PC-9 (cell line): ENCODE measurements at regions not wholly inside any gene's neighbourhood (a gene's known extent, or its start where the extent isn't known, plus 50 kb on each side); places are given as distances from the start of the nearest gene placed in this dataset.

ENCODE experiments used
- BruUV-seq: library from RNA; stranded (reverse); fragments of 400-500 nt; replicated peaks from 2 replicates; lab custom pipeline; 2021; lab: Mats Ljungman, UMichigan
- CTCF ChIA-PET: fragments of 300-600 bp; sonication (Branson Sonifier 250); formaldehyde crosslinking; loops from one replicate; lab custom pipeline; 2022; ENCODE audit warnings: antibody characterized with exemption; lab: Charles Lee
- POLR2A ChIA-PET: fragments of 300-600 bp; sonication (Branson Sonifier 250); formaldehyde crosslinking; loops from one replicate; lab custom pipeline; 2022; ENCODE audit warnings: antibody characterized with exemption; ENCODE audit not compliant: unreplicated experiment; lab: Charles Lee
- DNase-seq, 2 experiments: peaks; one replicate each; pipeline versions ENCODE4 v3.0.0 to v3.0.0-alpha.2; 2015 to 2022; ENCODE audit warnings: mixed read lengths in 1 of 2
- H2AFZ ChIP-seq: fragments of 200-600 bp; sonication (generic); 2 replicates; pipeline ENCODE4 v1.8.1; 2017; ENCODE audit warnings: antibody characterized with exemption
- H3F3A ChIP-seq: fragments of 200-600 bp; sonication (generic); 2 replicates; pipeline ENCODE4 v1.8.1; 2017; ENCODE audit warnings: antibody characterized with exemption, mild to moderate bottlenecking, low read depth; ENCODE audit not compliant: insufficient read depth
- H3K27ac ChIP-seq: fragments of 200-600 bp; sonication (generic); 2 replicates; pipeline ENCODE4 v1.6.1; 2016; ENCODE audit warnings: mixed run types
- H3K27me3 ChIP-seq: fragments of 200-600 bp; sonication (generic); 2 replicates; pipeline ENCODE4 v1.6.1; 2016; ENCODE audit warnings: low read depth, mixed run types; ENCODE audit not compliant: insufficient read depth
- H3K36me3 ChIP-seq: fragments of 200-600 bp; sonication (generic); 2 replicates; pipeline ENCODE4 v1.6.1; 2016; ENCODE audit warnings: low read depth, mixed run types
- H3K4me1 ChIP-seq: fragments of 200-600 bp; sonication (generic); replicated peaks from 2 replicates; pipeline ENCODE4 v1.6.1; 2016; ENCODE audit warnings: mixed run types; ENCODE audit not compliant: insufficient read depth
- H3K4me2 ChIP-seq: fragments of 200-600 bp; sonication (generic); 2 replicates; pipeline ENCODE4 v1.6.1; 2017; ENCODE audit warnings: mixed run types
- H3K4me3 ChIP-seq: fragments of 200-600 bp; sonication (generic); 2 replicates; pipeline ENCODE4 v1.6.1; 2016; ENCODE audit warnings: mixed run types
- H3K79me2 ChIP-seq: fragments of 200-600 bp; sonication (generic); 2 replicates; pipeline ENCODE4 v1.6.1; 2017; ENCODE audit warnings: low read depth, mixed run types
- H3K9me2 ChIP-seq: fragments of 200-600 bp; sonication (generic); 2 replicates; pipeline ENCODE4 v1.8.1; 2017; ENCODE audit warnings: mild to moderate bottlenecking; ENCODE audit not compliant: insufficient read depth
- H3K9me3 ChIP-seq: fragments of 200-600 bp; sonication (generic); 2 replicates; pipeline ENCODE4 v1.8.1; 2016; ENCODE audit warnings: low read depth; ENCODE audit not compliant: insufficient read depth
- H4K20me1 ChIP-seq: fragments of 200-600 bp; sonication (generic); 2 replicates; pipeline ENCODE4 v1.8.1; 2017; ENCODE audit not compliant: insufficient read depth
- CTCF ChIP-seq: fragments of 200-600 bp; sonication (generic); conservative IDR thresholded peaks from 2 replicates; pipeline ENCODE4 v1.6.1; 2017; ENCODE audit warnings: mixed run types, antibody characterized with exemption, mild to moderate bottlenecking, moderate library complexity
- EZH2 ChIP-seq: fragments of 200-600 bp; sonication (generic); IDR thresholded peaks from 2 replicates; pipeline ENCODE4 v1.8.0; 2017; ENCODE audit warnings: antibody characterized with exemption, low read depth
- intact Hi-C: fragments of 100-400 bp; cut with micrococcal nuclease; formaldehyde crosslinking; loops from one replicate; pipeline ENCODE4 v1.10.0; 2022; ENCODE audit not compliant: unreplicated experiment

GRCh38 chr10:85147346-85148250 is 819.2 kb downstream of the CCSER2 start:
- BruUV-seq, result no TSS peak
- H3K36me3 ChIP-seq, result no peaks in the 10 kb centered on the region
- ChIA-PET POLR2A (no interaction called here), CTCF (no interaction called here)
- no peaks in the 10 kb centered on the region for H4K20me1 ChIP-seq
- H3K27ac ChIP-seq, result no peak overlapping the region
- intact Hi-C loops, result no loop called here
- no peaks in the 10 kb centered on the region for H3K9me2 ChIP-seq
- TF ChIP-seq EZH2 (no peak), CTCF (no peak)
- H3K27me3 ChIP-seq, result no peaks in the 10 kb centered on the region
- H3K79me2 ChIP-seq, result no peaks in the 10 kb centered on the region
- H3K4me1 ChIP-seq, result no peaks in the 10 kb centered on the region
- DNase-seq, result no peak
- no peaks in the 10 kb centered on the region for H3F3A ChIP-seq
- no peak overlapping the region for H3K4me3 ChIP-seq
- no peaks in the 10 kb centered on the region for H3K9me3 ChIP-seq
- no peak overlapping the region for H2AFZ ChIP-seq
- H3K4me2 ChIP-seq, result no peak overlapping the region

GRCh38 chr10:85148693-85149640 is 820.6 kb downstream of the CCSER2 start:
- Histone ChIP-seq H3K36me3 (no peaks in the 10 kb centered on the region), H3K27me3 (no peaks in the 10 kb centered on the region), H3K27ac (no peak overlapping the region), H3K79me2 (no peaks in the 10 kb centered on the region), H4K20me1 (no peaks in the 10 kb centered on the region), H3K9me2 (no peaks in the 10 kb centered on the region), H3K4me1 (no peaks in the 10 kb centered on the region), H3K4me2 (no peak overlapping the region), H3K9me3 (no peaks in the 10 kb centered on the region), H2AFZ (no peak overlapping the region), H3K4me3 (no peak overlapping the region), H3F3A (no peaks in the 10 kb centered on the region)
- TF ChIP-seq EZH2 (no peak), CTCF (no peak)
- no TSS peak for BruUV-seq
- ChIA-PET POLR2A (no interaction called here), CTCF (no interaction called here)
- intact Hi-C loops, result no loop called here
- no peak for DNase-seq

GRCh38 chr10:85149766-85150165 is 821.4 kb downstream of the CCSER2 start:
- H3K9me2 ChIP-seq, result no peaks in the 10 kb centered on the region
- H4K20me1 ChIP-seq, result no peaks in the 10 kb centered on the region
- no peaks in the 10 kb centered on the region for H3K4me1 ChIP-seq
- no peaks in the 10 kb centered on the region for H3K36me3 ChIP-seq
- no peaks in the 10 kb centered on the region for H3F3A ChIP-seq
- intact Hi-C loops, result no loop called here
- no peak overlapping the region for H3K4me2 ChIP-seq
- H3K9me3 ChIP-seq, result no peaks in the 10 kb centered on the region
- H3K4me3 ChIP-seq, result no peak overlapping the region
- POLR2A ChIA-PET, result no interaction called here
- CTCF ChIA-PET, result no interaction called here
- no peak for DNase-seq
- H3K79me2 ChIP-seq, result no peaks in the 10 kb centered on the region
- no peak overlapping the region for H2AFZ ChIP-seq
- TF ChIP-seq CTCF (no peak), EZH2 (no peak)
- no TSS peak for BruUV-seq
- H3K27ac ChIP-seq, result no peak overlapping the region
- H3K27me3 ChIP-seq, result no peaks in the 10 kb centered on the region
